SU-DHL-6 (cell line): ENCODE measurements at regions not wholly inside any gene's neighbourhood (a gene's known extent, or its start where the extent isn't known, plus 50 kb on each side); places are given as distances from the start of the nearest gene placed in this dataset.

Experiments used
- H2AFZ ChIP-seq: fragments of 200-600 bp; sonication (generic); 2 replicates; pipeline ENCODE4 v1.6.1; 2014; ENCODE audit warnings: low read depth, mild to moderate bottlenecking, moderate library complexity, mixed read lengths, antibody characterized with exemption, low read length; ENCODE audit not compliant: severe bottlenecking
- H3F3A ChIP-seq: fragments of 200-600 bp; shearing (Covaris generic); 2 replicates; pipeline ENCODE4 v1.6.0; 2016; ENCODE audit warnings: antibody characterized with exemption, mild to moderate bottlenecking; ENCODE audit not compliant: insufficient read depth
- H3K27ac ChIP-seq: fragments of 200-600 bp; sonication (generic); 2 replicates; pipeline ENCODE4 v1.5.1; 2016; ENCODE audit warnings: low read depth, mild to moderate bottlenecking, low read length, moderate library complexity, mixed read lengths
- H3K27me3 ChIP-seq: fragments of 200-600 bp; sonication (generic), shearing (Covaris generic); 2 replicates; pipeline ENCODE4 v1.6.0; 2014; ENCODE audit warnings: mild to moderate bottlenecking, low read length
- H3K36me3 ChIP-seq: fragments of 200-600 bp; sonication (generic); 2 replicates; pipeline ENCODE4 v1.6.1; 2014; ENCODE audit warnings: mild to moderate bottlenecking, low read length, mixed read lengths
- H3K4me2 ChIP-seq: fragments of 300-600, 200-600 bp; shearing (Covaris generic), sonication (generic); 2 replicates; pipeline ENCODE4 v1.6.0; 2014; ENCODE audit warnings: low read length, low read depth, mild to moderate bottlenecking; ENCODE audit not compliant: poor library complexity, severe bottlenecking
- H3K4me3 ChIP-seq: fragments of 200-600 bp; sonication (generic); 2 replicates; pipeline ENCODE4 v1.5.1; 2014; ENCODE audit warnings: antibody characterized with exemption, low read length, mild to moderate bottlenecking, mixed read lengths; ENCODE audit not compliant: insufficient read depth, poor library complexity, severe bottlenecking
- H3K79me2 ChIP-seq: fragments of 200-600 bp; sonication (generic); 2 replicates; pipeline ENCODE4 v1.6.1; 2014; ENCODE audit warnings: mild to moderate bottlenecking, low read length, moderate library complexity; ENCODE audit not compliant: insufficient read depth
- H3K9ac ChIP-seq: fragments of 200-600 bp; sonication (generic); 2 replicates; pipeline ENCODE4 v1.7.0; 2014; ENCODE audit warnings: mild to moderate bottlenecking, low read length
- H3K9me2 ChIP-seq: fragments of 200-600 bp; sonication (generic); replicated peaks from 2 replicates; pipeline ENCODE4 v1.6.1; 2014; ENCODE audit warnings: low read length; ENCODE audit not compliant: insufficient read depth
- H3K9me3 ChIP-seq: fragments of 200-600 bp; sonication (generic); 2 replicates; pipeline ENCODE4 v1.6.1; 2014; ENCODE audit warnings: low read length, mixed read lengths; ENCODE audit not compliant: insufficient read depth
- H4K20me1 ChIP-seq: fragments of 200-600 bp; sonication (generic); 2 replicates; pipeline ENCODE4 v1.6.1; 2014; ENCODE audit warnings: low read depth, mild to moderate bottlenecking, antibody characterized with exemption, low read length, moderate library complexity, mixed read lengths
- EZH2phosphoT487 ChIP-seq: fragments of 200-600 bp; sonication (generic), shearing (Covaris generic); conservative IDR thresholded peaks from 2 replicates; pipeline ENCODE4 v1.6.1; 2018; ENCODE audit warnings: mild to moderate bottlenecking, antibody characterized with exemption, low read length, moderate library complexity, mixed read lengths
- TF ChIP-seq, protein P1 (sequence below): fragments of 200-600 bp; sonication (generic); IDR thresholded peaks from one replicate; pipeline ENCODE4 v1.5.1; 2017; ENCODE audit warnings: antibody characterized with exemption, mild to moderate bottlenecking, low read length, moderate library complexity; ENCODE audit not compliant: insufficient read depth, poor library complexity, severe bottlenecking

DNA sequence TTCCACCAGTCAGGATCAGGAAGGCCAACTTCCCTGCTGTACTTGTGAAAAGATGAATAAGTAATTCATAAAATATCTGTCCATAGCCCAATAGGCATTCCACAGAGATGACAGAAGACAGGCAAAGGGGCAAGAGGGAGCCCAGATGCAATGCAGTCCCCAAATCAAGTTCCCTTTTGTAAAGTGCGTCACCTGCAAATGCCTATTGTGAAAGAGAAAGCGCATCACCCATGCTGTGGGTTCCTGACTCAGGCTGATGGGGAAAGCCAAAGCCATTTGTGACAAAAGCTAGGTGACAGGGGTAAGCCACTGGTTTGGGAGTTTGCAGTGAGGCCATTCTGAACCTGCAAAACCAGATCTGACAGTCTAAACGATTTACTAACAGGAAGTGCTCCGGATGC, 157.5 kb upstream of the ZNF536 start:
- Histone ChIP-seq H3K9me3 (no peaks in the 10 kb centered on the region), H3K9me2 (no peaks in the 10 kb centered on the region), H3K27me3 (no peaks in the 10 kb centered on the region), H3K27ac (no peak overlapping the region), H3F3A (no peaks in the 10 kb centered on the region), H3K4me3 (no peak overlapping the region), H2AFZ (no peak overlapping the region), H3K36me3 (no peaks in the 10 kb centered on the region), H4K20me1 (no peaks in the 10 kb centered on the region), H3K4me2 (no peak overlapping the region), H3K79me2 (no peaks in the 10 kb centered on the region), H3K9ac (no peak overlapping the region)
- TF ChIP-seq, protein P1, sequence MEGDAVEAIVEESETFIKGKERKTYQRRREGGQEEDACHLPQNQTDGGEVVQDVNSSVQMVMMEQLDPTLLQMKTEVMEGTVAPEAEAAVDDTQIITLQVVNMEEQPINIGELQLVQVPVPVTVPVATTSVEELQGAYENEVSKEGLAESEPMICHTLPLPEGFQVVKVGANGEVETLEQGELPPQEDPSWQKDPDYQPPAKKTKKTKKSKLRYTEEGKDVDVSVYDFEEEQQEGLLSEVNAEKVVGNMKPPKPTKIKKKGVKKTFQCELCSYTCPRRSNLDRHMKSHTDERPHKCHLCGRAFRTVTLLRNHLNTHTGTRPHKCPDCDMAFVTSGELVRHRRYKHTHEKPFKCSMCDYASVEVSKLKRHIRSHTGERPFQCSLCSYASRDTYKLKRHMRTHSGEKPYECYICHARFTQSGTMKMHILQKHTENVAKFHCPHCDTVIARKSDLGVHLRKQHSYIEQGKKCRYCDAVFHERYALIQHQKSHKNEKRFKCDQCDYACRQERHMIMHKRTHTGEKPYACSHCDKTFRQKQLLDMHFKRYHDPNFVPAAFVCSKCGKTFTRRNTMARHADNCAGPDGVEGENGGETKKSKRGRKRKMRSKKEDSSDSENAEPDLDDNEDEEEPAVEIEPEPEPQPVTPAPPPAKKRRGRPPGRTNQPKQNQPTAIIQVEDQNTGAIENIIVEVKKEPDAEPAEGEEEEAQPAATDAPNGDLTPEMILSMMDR: no peak
- TF ChIP-seq EZH2phosphoT487: no peak

DNA sequence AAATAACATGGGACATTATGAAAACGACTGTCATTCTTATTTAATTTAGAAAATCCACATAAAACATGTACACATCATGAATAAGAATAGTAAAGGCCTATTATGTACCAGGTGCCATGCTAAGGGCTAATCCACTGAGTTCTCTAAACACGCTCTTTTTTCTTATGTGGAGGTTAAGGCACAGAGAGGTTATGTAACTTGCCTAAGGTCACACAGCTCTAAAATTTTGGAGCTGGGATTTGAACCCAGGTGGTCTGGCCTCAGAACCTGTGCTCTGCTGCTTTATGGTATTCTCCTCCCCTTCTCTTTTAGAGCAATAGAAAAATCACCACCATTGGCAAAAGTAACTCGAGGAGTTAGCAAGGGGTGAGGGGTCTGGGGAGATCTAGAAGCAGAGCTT, 156.9 kb upstream of the ZNF536 start:
- H3K4me2 ChIP-seq: no peak overlapping the region
- H4K20me1 ChIP-seq: no peaks in the 10 kb centered on the region
- H3F3A ChIP-seq: no peaks in the 10 kb centered on the region
- H2AFZ ChIP-seq: no peak overlapping the region
- no peak overlapping the region for H3K4me3 ChIP-seq
- no peak overlapping the region for H3K27ac ChIP-seq
- TF ChIP-seq, protein P1: no peak
- TF ChIP-seq EZH2phosphoT487: no peak
- no peaks in the 10 kb centered on the region for H3K27me3 ChIP-seq
- no peaks in the 10 kb centered on the region for H3K9me2 ChIP-seq
- H3K9ac ChIP-seq: no peak overlapping the region
- no peaks in the 10 kb centered on the region for H3K79me2 ChIP-seq
- H3K9me3 ChIP-seq: no peaks in the 10 kb centered on the region
- H3K36me3 ChIP-seq: no peaks in the 10 kb centered on the region

DNA sequence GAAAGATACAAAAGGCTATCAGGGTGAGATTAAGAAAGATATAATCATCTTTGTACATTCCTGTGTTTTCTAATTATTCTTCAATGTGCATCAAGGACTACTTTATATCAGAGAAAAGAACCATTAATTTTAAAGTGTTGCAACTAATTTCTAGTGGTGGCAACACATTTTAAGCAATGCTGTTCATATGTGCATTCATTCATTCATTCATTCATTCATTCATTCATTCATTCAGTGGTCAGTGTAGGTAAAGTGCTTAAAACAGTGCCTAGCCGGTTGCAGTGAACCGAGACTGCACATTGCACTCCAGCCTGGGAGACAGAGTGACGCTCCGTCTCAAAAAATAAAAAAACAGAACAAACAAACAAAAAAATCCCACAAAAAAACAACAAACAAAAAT, 155.7 kb upstream of the ZNF536 start:
- H3K79me2 ChIP-seq: no peaks in the 10 kb centered on the region

More for the DNA sequence above, 155.7 kb upstream of the ZNF536 start:
- TF ChIP-seq EZH2phosphoT487: no peak
- TF ChIP-seq, protein P1: no peak
- Histone ChIP-seq H3K36me3 (no peaks in the 10 kb centered on the region), H3K9ac (no peak overlapping the region), H2AFZ (no peak overlapping the region), H3K4me2 (no peak overlapping the region), H3F3A (no peaks in the 10 kb centered on the region), H3K27ac (no peak overlapping the region), H3K4me3 (no peak overlapping the region), H3K27me3 (no peaks in the 10 kb centered on the region), H3K9me3 (no peaks in the 10 kb centered on the region), H3K9me2 (no peaks in the 10 kb centered on the region), H4K20me1 (no peaks in the 10 kb centered on the region)
